ENCODE measurements at regions not wholly inside any gene's neighbourhood (a gene's known extent, or its start where the extent isn't known, plus 50 kb on each side); places are given as distances from the start of the nearest gene placed in this dataset.

GRCh38 chr5:61647672-61648071 is 315.6 kb downstream of the ZSWIM6 start:
- no peak for TF ChIP-seq CTCF (conservative IDR thresholded peaks at IDR 0.05 in 1 of 2, IDR thresholded peaks at IDR 0.05 in 1 of 2; ENCODE audit: extremely low read depth in 1 of 2, insufficient read depth in 1 of 2, low read depth in 1 of 2, low read length in 2 of 2)
- TF ChIP-seq EZH2 (IDR thresholded peaks at IDR 0.05; ENCODE audit: borderline replicate concordance, low read length) = no peak
